K562 (cell line): ENCODE measurements at regions not wholly inside any gene's neighbourhood (a gene's known extent, or its start where the extent isn't known, plus 50 kb on each side); places are given as distances from the start of the nearest gene placed in this dataset. TPM values are rescaled to one million over a fixed set of nuclear protein-coding genes. Genes with fewer than 3 reads are reported as not detected.

Experiments used
- ATAC-seq: fragments of 200-7000 bp; cut with Tn5 transposase; 3 replicates; pipeline ENCODE4 v1.9.1; 2020; ENCODE audit warnings: moderate library complexity
- BruUV-seq: library from RNA; stranded (reverse); fragments of 400-500 nt; replicated peaks from 2 replicates; lab custom pipeline; 2021; lab: Mats Ljungman, UMichigan
- CTCF ChIA-PET: fragments of 300-600 bp; formaldehyde crosslinking; extraction: SDS; loops from one replicate; lab custom pipeline; 2021; ENCODE audit warnings: low intra/inter-chr PET ratio; lab: Yijun Ruan, JAX
- POLR2A ChIA-PET: fragments of 300-600, 350-650 bp; sonication (Branson Sonifier 250); formaldehyde crosslinking; extraction: SDS; loops from one replicate; lab custom pipeline; 2021; ENCODE audit warnings: antibody characterized with exemption, inconsistent platforms; lab: Yijun Ruan, JAX
- DNase-seq, 4 experiments: peaks; one replicate each; pipeline versions ENCODE4 v3.0.0 to v3.0.0-alpha.2; 2011 to 2018; ENCODE audit warnings: low spot score in 3 of 4, mixed read lengths in 3 of 4; ENCODE audit errors: extremely low read depth in 1 of 4
- FAIRE-seq: peaks from 2 replicates; lab custom pipeline; 2011; peaks lifted over from hg19 to GRCh38; lab: Jason Lieb, UNC
- H2AFZ ChIP-seq: 2 replicates; pipeline ENCODE4 v1.6.0; 2011; ENCODE audit warnings: low read depth, low read length, control low read depth, inconsistent platforms
- H3K27ac ChIP-seq: fragments of 200-600 bp; 3 replicates; pipeline ENCODE4 v1.8.0; 2011; ENCODE audit warnings: low read depth, mild to moderate bottlenecking, control low read depth, inconsistent platforms, low read length, moderate library complexity, mixed read lengths; ENCODE audit errors: extremely low read depth
- H3K27me3 ChIP-seq, 2 experiments: fragments of 300-600 bp in 1 of 2; 2 replicates in 1 of 2; 3 replicates in 1 of 2; pipeline versions ENCODE4 v1.6.0 to v1.8.0; 2011; ENCODE audit warnings: inconsistent platforms in 2 of 2, low read length in 2 of 2, mild to moderate bottlenecking in 1 of 2, mixed read lengths in 1 of 2, moderate library complexity in 1 of 2; ENCODE audit not compliant: control insufficient read depth in 2 of 2, insufficient read depth in 2 of 2
- H3K36me3 ChIP-seq: fragments of 300-600 bp; 3 replicates; pipeline ENCODE4 v1.8.0; 2011; ENCODE audit warnings: mild to moderate bottlenecking, low read length, inconsistent platforms; ENCODE audit not compliant: control insufficient read depth, insufficient read depth
- H3K4me1 ChIP-seq, 2 experiments: fragments of 200-600 bp in 1 of 2; replicated peaks in 1 of 2; 2 replicates in 1 of 2; 3 replicates in 1 of 2; pipeline versions ENCODE4 v1.5.1 to v1.8.0; 2011; ENCODE audit warnings: inconsistent platforms in 2 of 2, low read length in 2 of 2, mild to moderate bottlenecking in 1 of 2, mixed read lengths in 1 of 2, moderate library complexity in 1 of 2; ENCODE audit not compliant: control insufficient read depth in 2 of 2, insufficient read depth in 2 of 2
- H3K4me2 ChIP-seq: 2 replicates; pipeline ENCODE4 v1.6.1; 2011; ENCODE audit warnings: low read length, control low read depth, inconsistent platforms, mixed read lengths; ENCODE audit not compliant: insufficient read depth
- H3K4me3 ChIP-seq: fragments of 200-600 bp; sonication (generic), shearing (Covaris generic); 2 replicates; pipeline ENCODE4 v1.5.1; 2016; ENCODE audit warnings: control low read depth, inconsistent platforms
- H3K79me2 ChIP-seq: fragments of 200-600 bp; 3 replicates; pipeline ENCODE4 v1.8.0; 2011; ENCODE audit warnings: low read length, inconsistent platforms; ENCODE audit not compliant: control insufficient read depth, insufficient read depth
- H3K9ac ChIP-seq, 2 experiments: 2 replicates each; pipeline versions ENCODE4 v1.6.0 to v1.6.1; 2011; ENCODE audit warnings: low read depth in 2 of 2, low read length in 2 of 2, control low read depth in 1 of 2, inconsistent platforms in 1 of 2, mild to moderate bottlenecking in 1 of 2, mixed read lengths in 1 of 2; ENCODE audit not compliant: insufficient read depth in 1 of 2
- H3K9me1 ChIP-seq: one replicate; pipeline ENCODE4 v1.6.0; 2011; ENCODE audit warnings: inconsistent platforms, mild to moderate bottlenecking, low read length, moderate library complexity; ENCODE audit not compliant: control insufficient read depth, insufficient read depth
- H3K9me3 ChIP-seq: replicated peaks from 2 replicates; pipeline ENCODE4 v1.5.1; 2011; ENCODE audit warnings: low read depth, low read length, inconsistent platforms; ENCODE audit not compliant: control insufficient read depth, insufficient read depth
- H4K20me1 ChIP-seq: replicated peaks from 2 replicates; pipeline ENCODE4 v1.6.1; 2011; ENCODE audit warnings: low read length, inconsistent platforms, mixed read lengths; ENCODE audit not compliant: control insufficient read depth, insufficient read depth
- C11orf30 ChIP-seq: fragments of 450-650 bp; IDR thresholded peaks from 2 replicates; pipeline ENCODE4 v1.6.1; 2016; ENCODE audit warnings: low read depth, mild to moderate bottlenecking
- CBX2 ChIP-seq: fragments of 200-600 bp; sonication (generic); IDR thresholded peaks from one replicate; pipeline ENCODE4 v1.6.1; 2012; ENCODE audit warnings: mild to moderate bottlenecking, low read length, inconsistent platforms; ENCODE audit not compliant: insufficient read depth, poor library complexity, severe bottlenecking
- CXXC5 ChIP-seq: fragments of 250-450 bp; sonication (Bioruptor Pico); IDR thresholded peaks from 2 replicates; pipeline ENCODE4 v1.8.0; 2022; ENCODE audit warnings: inconsistent platforms, mild to moderate bottlenecking, moderate library complexity
- EZH2 ChIP-seq: IDR thresholded peaks from 2 replicates; pipeline ENCODE4 v1.6.1; 2012; ENCODE audit warnings: low read depth, mild to moderate bottlenecking, inconsistent platforms, low read length, borderline replicate concordance
- MTA2 ChIP-seq: fragments of 450-650 bp; IDR thresholded peaks from 2 replicates; pipeline ENCODE4 v1.6.1; 2016; ENCODE audit warnings: low read depth
- POLR2A ChIP-seq: fragments of 450-650 bp; conservative IDR thresholded peaks from 2 replicates; pipeline ENCODE4 v1.6.1; 2016
- PTBP1 ChIP-seq: fragments of 200-400 bp; formaldehyde crosslinking; IDR thresholded peaks from 2 replicates; pipeline ENCODE4 v1.6.1; 2017; ENCODE audit warnings: low read depth, low read length
- THAP7 ChIP-seq: fragments of 250-450 bp; sonication (Bioruptor Pico); IDR thresholded peaks from 2 replicates; pipeline ENCODE4 v1.5.0; 2021
- THRAP3 ChIP-seq: fragments of 450-650 bp; IDR thresholded peaks from 2 replicates; pipeline ENCODE4 v1.6.1; 2016; ENCODE audit warnings: mild to moderate bottlenecking, inconsistent platforms, borderline replicate concordance
- ZNF324 ChIP-seq: fragments of 250-450 bp; sonication (Bioruptor Pico); IDR thresholded peaks from 2 replicates; pipeline ENCODE4 v1.4.0; 2020; ENCODE audit warnings: mild to moderate bottlenecking
- ZNF445 ChIP-seq: fragments of 250-450 bp; sonication (Bioruptor Pico); IDR thresholded peaks from 2 replicates; pipeline ENCODE4 v1.4.0; 2020; ENCODE audit warnings: low read depth, mild to moderate bottlenecking, moderate library complexity
- ZNF586 ChIP-seq: fragments of 450-650 bp; formaldehyde crosslinking; conservative IDR thresholded peaks from 2 replicates; pipeline ENCODE4 v1.4.0; 2020; ENCODE audit warnings: mild to moderate bottlenecking, moderate library complexity
- ZNF699 ChIP-seq: fragments of 250-450 bp; sonication (Bioruptor Pico); IDR thresholded peaks from 2 replicates; pipeline ENCODE4 v1.8.0; 2021; ENCODE audit warnings: mild to moderate bottlenecking, moderate library complexity; ENCODE audit not compliant: insufficient replicate concordance
- WGBS: fragments of 100-300 bp; shearing (Covaris generic); methylation state at CpG from one replicate; pipeline ENCODE4 v1.1.6; 2016; ENCODE audit warnings: low coverage, mixed read lengths; ENCODE audit not compliant: insufficient coverage; ENCODE audit errors: missing lambda C conversion rate; 5-methylcytosine and 5-hydroxymethylcytosine counted together
- in situ Hi-C: fragments of 300-500 bp; cut with MboI; formaldehyde crosslinking; loops from 4 replicates; pipeline ENCODE4 v1.15.0; 2018; ENCODE audit warnings: inconsistent platforms, mixed read lengths
- intact Hi-C: fragments of 100-400 bp; cut with micrococcal nuclease; formaldehyde crosslinking; loops from 2 replicates; pipeline ENCODE4 v1.14.2; 2022
- small RNA-seq: library from RNA; depleted of rRNA; stranded (forward); fragments of <200 nt; gene quantifications from one replicate; pipeline ENCODE3, GENCODE V24; 2014

- intact Hi-C loops (no loop called here), in situ Hi-C loops (no loop called here)
- H3K9me1 ChIP-seq, result no peaks in the 10 kb centered on the region
- H3K4me3 ChIP-seq, result no peak overlapping the region
- no peak overlapping the region for H3K4me2 ChIP-seq
- H2AFZ ChIP-seq, result no peak overlapping the region
- no TSS peak for BruUV-seq
- 20% methylated on average over 2 of the region's 2 CpGs for WGBS
- H3K79me2 ChIP-seq, result no peaks in the 10 kb centered on the region
- no peaks in the 10 kb centered on the region for H3K9me3 ChIP-seq
- no peaks in the 10 kb centered on the region for H3K4me1 ChIP-seq
- POLR2A ChIA-PET, result no interaction called here
- no peak for TF ChIP-seq POLR2A
- TF ChIP-seq C11orf30, result no peak
- TF ChIP-seq ZNF445 (CRISPR knock-in tag), result no peak
- no peak for TF ChIP-seq CXXC5 (CRISPR knock-in tag)
- no peak for TF ChIP-seq PTBP1
- no peak for TF ChIP-seq EZH2
- no peak for TF ChIP-seq MTA2
- no peak for TF ChIP-seq THRAP3
- TF ChIP-seq THAP7, result no peak
- no peak for TF ChIP-seq ZNF586 (CRISPR knock-in tag)
- TF ChIP-seq ZNF324 (CRISPR knock-in tag), result no peak
- TF ChIP-seq ZNF699 (CRISPR knock-in tag), result no peak
- TF ChIP-seq CBX2, result no peak
- no peak for FAIRE-seq
- DNase-seq, result no peak
- no peaks in the 10 kb centered on the region for H3K27me3 ChIP-seq
- CTCF ChIA-PET, result no interaction called here
- ATAC-seq, result no peak
- H3K36me3 ChIP-seq, result no peaks in the 10 kb centered on the region
- no peak overlapping the region for H3K27ac ChIP-seq
- no peaks in the 10 kb centered on the region for H4K20me1 ChIP-seq
- no peak overlapping the region for H3K9ac ChIP-seq
These were observed 49.9 kb upstream of the AHR start for GRCh38 chr7:17248527-17248926.

Small RNA genes in the stretch of these regions (small RNA-seq; reads per million reads assigned to genes)
- not detected for gene RF00017
